PC-3 (cell line): ENCODE measurements at regions not wholly inside any gene's neighbourhood (a gene's known extent, or its start where the extent isn't known, plus 50 kb on each side); places are given as distances from the start of the nearest gene placed in this dataset.

Source experiments
- ATAC-seq: fragments of 200-7000 bp; cut with Tn5 transposase; 2 replicates; pipeline ENCODE4 v1.9.1; 2020; ENCODE audit warnings: mild to moderate bottlenecking, moderate library complexity
- BruUV-seq: library from RNA; stranded (reverse); fragments of 400-500 nt; replicated peaks from 2 replicates; lab custom pipeline; 2021; lab: Mats Ljungman, UMichigan
- CTCF ChIA-PET: fragments of 300-600 bp; sonication (Branson Sonifier 250); formaldehyde crosslinking; loops from one replicate; lab custom pipeline; 2022; ENCODE audit warnings: antibody characterized with exemption; lab: Charles Lee
- POLR2A ChIA-PET: fragments of 300-600 bp; sonication (Branson Sonifier 250); formaldehyde crosslinking; loops from one replicate; lab custom pipeline; 2022; ENCODE audit warnings: antibody characterized with exemption; ENCODE audit not compliant: unreplicated experiment; lab: Charles Lee
- DNase-seq: peaks from one replicate; pipeline ENCODE4 v3.0.0-alpha.2; 2015
- H2AFZ ChIP-seq: fragments of 300-600 bp; sonication (generic); 2 replicates; pipeline ENCODE4 v1.6.0; 2016; ENCODE audit warnings: antibody characterized with exemption, low read length
- H3F3A ChIP-seq: fragments of 300-600 bp; sonication (generic); one replicate; pipeline ENCODE4 v1.6.0; 2017; ENCODE audit warnings: antibody characterized with exemption, low read length, control low read depth, mild to moderate bottlenecking; ENCODE audit not compliant: unreplicated experiment
- H3K27ac ChIP-seq: fragments of 300-600 bp; sonication (generic); 2 replicates; pipeline ENCODE4 v1.5.1; 2016; ENCODE audit warnings: mild to moderate bottlenecking, low read length
- H3K27me3 ChIP-seq: fragments of 300-600 bp; sonication (generic); 2 replicates; pipeline ENCODE4 v1.6.1; 2016; ENCODE audit warnings: low read length, mixed read lengths
- H3K36me3 ChIP-seq: fragments of 300-600 bp; sonication (generic); 2 replicates; pipeline ENCODE4 v1.6.1; 2016; ENCODE audit warnings: low read depth, mixed run types, low read length, mixed read lengths
- H3K4me1 ChIP-seq: fragments of 300-600 bp; sonication (generic); 2 replicates; pipeline ENCODE4 v1.5.1; 2016; ENCODE audit warnings: low read length; ENCODE audit not compliant: insufficient read depth
- H3K4me2 ChIP-seq: fragments of 300-600 bp; sonication (generic); 2 replicates; pipeline ENCODE4 v1.6.0; 2016; ENCODE audit warnings: low read length
- H3K4me3 ChIP-seq: fragments of 300-600 bp; sonication (generic); 2 replicates; pipeline ENCODE4 v1.5.1; 2016; ENCODE audit warnings: mild to moderate bottlenecking, low read length, mixed read lengths
- H3K79me2 ChIP-seq: fragments of 300-600 bp; sonication (generic); 2 replicates; pipeline ENCODE4 v1.6.1; 2017; ENCODE audit warnings: low read length, mixed read lengths
- H3K9ac ChIP-seq: fragments of 300-600 bp; sonication (generic); 2 replicates; pipeline ENCODE4 v1.6.0; 2016; ENCODE audit warnings: mild to moderate bottlenecking, low read length
- H3K9me2 ChIP-seq: fragments of 300-600 bp; sonication (generic); replicated peaks from 2 replicates; pipeline ENCODE4 v1.6.1; 2016; ENCODE audit warnings: mixed run types, low read length, mixed read lengths
- H3K9me3 ChIP-seq: fragments of 300-600 bp; sonication (generic); 2 replicates; pipeline ENCODE4 v1.6.1; 2016; ENCODE audit warnings: low read length, mixed read lengths
- H4K20me1 ChIP-seq: fragments of 300-600 bp; sonication (generic); 2 replicates; pipeline ENCODE4 v1.6.1; 2016; ENCODE audit warnings: low read length, mixed read lengths
- EZH2 ChIP-seq: fragments of 300-600 bp; sonication (generic); IDR thresholded peaks from one replicate; pipeline ENCODE4 v1.6.1; 2017; ENCODE audit warnings: antibody characterized with exemption, mild to moderate bottlenecking, low read length; ENCODE audit not compliant: unreplicated experiment
- EZH2phosphoT487 ChIP-seq: fragments of 300-600 bp; sonication (generic); IDR thresholded peaks from 2 replicates; pipeline ENCODE4 v1.6.1; 2018; ENCODE audit warnings: mild to moderate bottlenecking, antibody characterized with exemption, low read length, borderline replicate concordance
- intact Hi-C: fragments of 100-400 bp; cut with micrococcal nuclease; formaldehyde crosslinking; loops from 2 replicates; pipeline ENCODE4 v1.9.0; 2023
- TF ChIP-seq, protein P1 (sequence below): fragments of 300-600 bp; sonication (generic); conservative IDR thresholded peaks from 2 replicates; pipeline ENCODE4 v1.5.1; 2017; ENCODE audit warnings: antibody characterized with exemption, low read depth, mild to moderate bottlenecking, low read length

DNA sequence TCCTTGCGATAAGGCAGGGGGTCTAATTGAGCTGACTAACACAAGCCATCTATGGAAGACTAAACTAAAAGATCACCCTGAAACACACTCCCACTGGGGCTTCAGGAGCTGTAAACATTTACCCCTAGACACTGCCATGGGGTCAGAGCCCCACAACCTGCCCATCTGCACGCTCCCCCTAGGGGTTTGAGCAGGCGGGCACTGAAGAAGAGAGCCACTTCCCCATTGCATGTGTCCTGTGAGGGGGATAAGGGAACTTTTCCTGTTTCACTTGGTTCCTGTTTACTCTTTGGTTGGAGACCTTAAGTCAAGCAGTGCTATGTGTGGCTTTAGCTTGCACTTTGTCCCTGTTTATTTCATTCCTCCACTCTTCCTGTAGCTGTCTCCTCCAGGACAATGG, 1929.5 kb upstream of the CDH9 start:
- no peaks in the 10 kb centered on the region for H3K9me2 ChIP-seq
- DNase-seq (no peak), ATAC-seq (no peak; the same call in 1 of the 2 replicates)
- no peak overlapping the region for H3K4me3 ChIP-seq
- intact Hi-C loops, result no loop called here
- H3K36me3 ChIP-seq, result no peaks in the 10 kb centered on the region
- no peak overlapping the region for H3K4me2 ChIP-seq
- TF ChIP-seq, protein P1, sequence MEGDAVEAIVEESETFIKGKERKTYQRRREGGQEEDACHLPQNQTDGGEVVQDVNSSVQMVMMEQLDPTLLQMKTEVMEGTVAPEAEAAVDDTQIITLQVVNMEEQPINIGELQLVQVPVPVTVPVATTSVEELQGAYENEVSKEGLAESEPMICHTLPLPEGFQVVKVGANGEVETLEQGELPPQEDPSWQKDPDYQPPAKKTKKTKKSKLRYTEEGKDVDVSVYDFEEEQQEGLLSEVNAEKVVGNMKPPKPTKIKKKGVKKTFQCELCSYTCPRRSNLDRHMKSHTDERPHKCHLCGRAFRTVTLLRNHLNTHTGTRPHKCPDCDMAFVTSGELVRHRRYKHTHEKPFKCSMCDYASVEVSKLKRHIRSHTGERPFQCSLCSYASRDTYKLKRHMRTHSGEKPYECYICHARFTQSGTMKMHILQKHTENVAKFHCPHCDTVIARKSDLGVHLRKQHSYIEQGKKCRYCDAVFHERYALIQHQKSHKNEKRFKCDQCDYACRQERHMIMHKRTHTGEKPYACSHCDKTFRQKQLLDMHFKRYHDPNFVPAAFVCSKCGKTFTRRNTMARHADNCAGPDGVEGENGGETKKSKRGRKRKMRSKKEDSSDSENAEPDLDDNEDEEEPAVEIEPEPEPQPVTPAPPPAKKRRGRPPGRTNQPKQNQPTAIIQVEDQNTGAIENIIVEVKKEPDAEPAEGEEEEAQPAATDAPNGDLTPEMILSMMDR, result no peak
- TF ChIP-seq EZH2 (no peak), EZH2phosphoT487 (no peak)
- BruUV-seq, result no TSS peak
- no peak overlapping the region for H3K9ac ChIP-seq
- no peaks in the 10 kb centered on the region for H3K9me3 ChIP-seq
- ChIA-PET CTCF (no interaction called here), POLR2A (no interaction called here)
- no peaks in the 10 kb centered on the region for H3F3A ChIP-seq
- H3K27ac ChIP-seq, result no peak overlapping the region
- H4K20me1 ChIP-seq, result no peaks in the 10 kb centered on the region
- H3K79me2 ChIP-seq, result no peaks in the 10 kb centered on the region
- no peaks in the 10 kb centered on the region for H3K4me1 ChIP-seq
- H2AFZ ChIP-seq, result no peak overlapping the region
- no peaks in the 10 kb centered on the region for H3K27me3 ChIP-seq

GRCh38 chr5:28961816-28962215, 1923.4 kb upstream of the CDH9 start:
- H3K9ac ChIP-seq, result no peak overlapping the region
- H4K20me1 ChIP-seq, result no peaks in the 10 kb centered on the region
- CTCF ChIA-PET, result no interaction called here
- TF ChIP-seq, protein P1, result no peak
- TF ChIP-seq EZH2 (no peak), EZH2phosphoT487 (no peak)
- BruUV-seq, result no TSS peak
- H3K4me3 ChIP-seq, result no peak overlapping the region
- H3K9me3 ChIP-seq, result no peaks in the 10 kb centered on the region
- ATAC-seq (no peak), DNase-seq (no peak)
- no peaks in the 10 kb centered on the region for H3K9me2 ChIP-seq
- H3K27me3 ChIP-seq, result no peaks in the 10 kb centered on the region
- H3K27ac ChIP-seq, result no peak overlapping the region
- H3K79me2 ChIP-seq, result no peaks in the 10 kb centered on the region
- POLR2A ChIA-PET, result no interaction called here
- no peak overlapping the region for H2AFZ ChIP-seq
- intact Hi-C loops, result no loop called here
- no peaks in the 10 kb centered on the region for H3K36me3 ChIP-seq
- H3K4me2 ChIP-seq, result no peak overlapping the region
- no peaks in the 10 kb centered on the region for H3F3A ChIP-seq
- no peaks in the 10 kb centered on the region for H3K4me1 ChIP-seq

GRCh38 chr5:28958581-28958980, 1920.2 kb upstream of the CDH9 start:
- peak; percentile 28 for DNase-seq
- no peaks in the 10 kb centered on the region for H3K9me3 ChIP-seq
- ATAC-seq, result no peak

More at GRCh38 chr5:28958581-28958980, 1920.2 kb upstream of the CDH9 start:
- no TSS peak for BruUV-seq
- H3K4me1 ChIP-seq, result no peaks in the 10 kb centered on the region
- intact Hi-C loops, result no loop called here
- H2AFZ ChIP-seq, result no peak overlapping the region
- no peak overlapping the region for H3K9ac ChIP-seq
- H3K4me2 ChIP-seq, result no peak overlapping the region
- POLR2A ChIA-PET, result no interaction called here
- TF ChIP-seq, protein P1, result no peak
- no peak for TF ChIP-seq EZH2phosphoT487
- no peak for TF ChIP-seq EZH2
- no peaks in the 10 kb centered on the region for H3K9me2 ChIP-seq
- H3K36me3 ChIP-seq, result no peaks in the 10 kb centered on the region
- no peaks in the 10 kb centered on the region for H4K20me1 ChIP-seq
- CTCF ChIA-PET, result no interaction called here
- no peaks in the 10 kb centered on the region for H3K27me3 ChIP-seq
- no peaks in the 10 kb centered on the region for H3F3A ChIP-seq
- no peak overlapping the region for H3K4me3 ChIP-seq
- no peaks in the 10 kb centered on the region for H3K79me2 ChIP-seq
- no peak overlapping the region for H3K27ac ChIP-seq
